ENCODE measurements at regions not wholly inside any gene's neighbourhood (a gene's known extent, or its start where the extent isn't known, plus 50 kb on each side); places are given as distances from the start of the nearest gene placed in this dataset.

- no peak for TF ChIP-seq CTCF (IDR thresholded peaks at IDR 0.05; ENCODE audit: low read depth, low read length)
- DNase-seq (ENCODE audit: extremely low read depth, low read depth), result no peak
Measured at GRCh38 chr21:25461725-25462124, 145.6 kb downstream of the MRPL39 start.

GRCh38 chr21:25459993-25460392 is 147.3 kb downstream of the MRPL39 start:
- TF ChIP-seq CTCF (IDR thresholded peaks at IDR 0.05; ENCODE audit: low read depth, low read length), result no peak
- DNase-seq (ENCODE audit: extremely low read depth, low read depth), result no peak

- no peak for TF ChIP-seq CTCF (IDR thresholded peaks at IDR 0.05; ENCODE audit: low read depth, low read length)
- no peak for DNase-seq (ENCODE audit: extremely low read depth, low read depth)
Measured at GRCh38 chr21:25459365-25459764, 147.9 kb downstream of the MRPL39 start.

- no peak for TF ChIP-seq CTCF (IDR thresholded peaks at IDR 0.05; ENCODE audit: low read depth, low read length)
- no peak for DNase-seq (ENCODE audit: extremely low read depth, low read depth)
Measured at GRCh38 chr21:25458484-25458883, 148.8 kb downstream of the MRPL39 start.

- DNase-seq (ENCODE audit: extremely low read depth, low read depth), result no peak
- no peak for TF ChIP-seq CTCF (IDR thresholded peaks at IDR 0.05; ENCODE audit: low read depth, low read length)
Measured at GRCh38 chr21:25457946-25458345, 149.3 kb downstream of the MRPL39 start.

GRCh38 chr21:25457411-25457810 is 149.9 kb downstream of the MRPL39 start:
- peak; percentile 7 for DNase-seq (ENCODE audit: extremely low read depth, low read depth)
- no peak for TF ChIP-seq CTCF (IDR thresholded peaks at IDR 0.05; ENCODE audit: low read depth, low read length)

- TF ChIP-seq CTCF (IDR thresholded peaks at IDR 0.05; ENCODE audit: low read depth, low read length), result no peak
- DNase-seq (ENCODE audit: extremely low read depth, low read depth), result no peak
Measured at GRCh38 chr21:25456672-25457071, 150.6 kb downstream of the MRPL39 start.

Data from AG09319 (cell line).